HG02623 (cell line): ENCODE measurements at regions not wholly inside any gene's neighbourhood (a gene's known extent, or its start where the extent isn't known, plus 50 kb on each side); places are given as distances from the start of the nearest gene placed in this dataset.

Experiments
- ATAC-seq: cut with Tn5 transposase; IDR thresholded peaks from one replicate; pipeline ENCODE4 v1.9.1; 2021; ENCODE audit warnings: moderate library complexity; ENCODE audit not compliant: unreplicated experiment

DNA sequence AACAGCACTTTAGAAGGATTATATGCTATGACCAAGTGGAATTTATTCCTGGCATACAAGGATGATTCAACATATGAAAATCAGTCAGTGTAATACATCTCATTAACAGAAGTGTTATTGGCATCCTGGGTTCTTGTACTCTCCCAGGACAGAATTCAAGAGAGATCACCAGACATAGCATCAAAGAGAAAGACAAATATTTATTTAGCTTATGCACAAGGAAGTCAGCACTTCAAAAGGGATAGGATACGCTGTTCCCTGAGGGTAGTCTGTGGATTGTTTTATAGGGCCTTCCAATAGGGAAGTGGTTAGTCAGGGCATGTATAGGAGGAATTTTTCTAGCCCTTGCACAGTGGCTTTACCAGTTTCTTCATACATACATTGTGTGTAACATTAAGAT is 1238.0 kb downstream of the PCDH17 start:
- ATAC-seq: no peak

DNA sequence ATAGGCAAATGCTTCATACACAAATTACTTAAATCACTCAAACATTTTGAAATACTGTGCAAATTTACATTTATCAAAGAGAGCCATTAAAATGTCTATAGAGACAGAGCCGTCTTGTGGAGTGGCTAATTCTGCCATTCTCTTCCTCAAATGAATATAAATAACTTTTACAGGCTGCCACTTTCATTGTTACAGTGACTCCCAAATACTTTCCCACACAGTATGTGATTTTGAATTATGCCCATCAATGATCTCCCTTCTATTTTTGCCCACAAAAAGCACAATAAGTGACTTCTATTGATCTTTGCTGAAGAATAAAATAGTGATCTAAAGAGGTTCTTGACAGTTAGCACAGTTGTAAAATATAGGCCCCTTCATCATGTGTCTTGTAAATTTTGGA is 1244.9 kb downstream of the PCDH17 start:
- ATAC-seq: no peak

DNA sequence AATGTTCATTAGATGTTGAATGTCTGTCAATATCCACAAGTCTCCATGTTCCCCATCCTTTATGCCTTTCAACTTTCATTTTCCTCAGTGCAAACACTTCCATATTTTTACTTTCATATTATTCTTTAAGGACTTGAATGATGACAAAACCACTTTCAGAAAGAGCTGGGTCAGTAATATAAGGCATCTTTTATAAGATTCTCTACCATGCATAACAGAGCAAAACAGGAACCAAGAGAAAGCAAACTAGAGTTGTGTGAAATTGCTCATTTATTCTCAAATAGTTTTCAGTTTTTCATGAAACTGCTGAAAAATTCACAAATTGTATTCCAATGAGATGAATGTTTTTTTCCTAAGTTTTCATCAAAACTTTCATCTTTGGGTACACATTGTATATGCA is 1247.6 kb downstream of the PCDH17 start:
- ATAC-seq: no peak

DNA sequence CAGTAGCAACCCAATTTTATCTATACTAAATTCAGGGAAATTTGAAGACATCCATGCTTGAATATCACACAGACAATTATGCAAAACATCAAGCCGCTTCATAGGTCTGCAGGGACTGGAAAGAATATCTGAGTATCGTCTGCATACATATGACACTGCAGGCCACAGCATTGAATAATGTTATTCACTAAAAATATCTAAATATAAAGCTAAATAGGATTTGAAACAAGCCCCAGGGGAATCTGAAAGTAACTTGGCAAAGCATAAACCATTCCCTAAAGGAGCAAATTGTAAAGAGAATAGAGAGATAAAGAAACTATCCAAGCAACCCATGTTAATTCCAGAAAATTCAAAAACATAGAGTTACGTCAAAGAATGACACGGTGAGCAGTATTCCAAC is 1251.0 kb downstream of the PCDH17 start:
- ATAC-seq: no peak

DNA sequence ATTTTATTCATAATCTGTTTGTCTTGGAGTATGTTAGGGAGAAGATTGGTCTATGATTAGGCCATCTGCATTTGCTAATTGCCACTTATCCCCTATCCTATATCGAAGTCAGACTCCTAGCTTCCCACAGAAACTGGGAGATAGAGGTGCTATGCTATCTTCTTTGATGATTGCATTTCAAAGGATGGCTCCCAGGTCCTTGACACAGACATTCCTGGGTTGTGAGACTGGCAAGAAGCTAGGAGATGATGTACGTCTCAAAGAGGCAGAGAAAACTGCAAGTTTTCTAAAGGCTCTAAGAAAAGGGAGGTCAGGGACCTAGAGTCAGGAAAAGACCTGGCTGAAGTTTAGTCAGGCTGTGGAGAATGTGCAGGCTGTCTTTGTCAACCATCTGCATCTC is 1251.9 kb downstream of the PCDH17 start:
- ATAC-seq: no peak

DNA sequence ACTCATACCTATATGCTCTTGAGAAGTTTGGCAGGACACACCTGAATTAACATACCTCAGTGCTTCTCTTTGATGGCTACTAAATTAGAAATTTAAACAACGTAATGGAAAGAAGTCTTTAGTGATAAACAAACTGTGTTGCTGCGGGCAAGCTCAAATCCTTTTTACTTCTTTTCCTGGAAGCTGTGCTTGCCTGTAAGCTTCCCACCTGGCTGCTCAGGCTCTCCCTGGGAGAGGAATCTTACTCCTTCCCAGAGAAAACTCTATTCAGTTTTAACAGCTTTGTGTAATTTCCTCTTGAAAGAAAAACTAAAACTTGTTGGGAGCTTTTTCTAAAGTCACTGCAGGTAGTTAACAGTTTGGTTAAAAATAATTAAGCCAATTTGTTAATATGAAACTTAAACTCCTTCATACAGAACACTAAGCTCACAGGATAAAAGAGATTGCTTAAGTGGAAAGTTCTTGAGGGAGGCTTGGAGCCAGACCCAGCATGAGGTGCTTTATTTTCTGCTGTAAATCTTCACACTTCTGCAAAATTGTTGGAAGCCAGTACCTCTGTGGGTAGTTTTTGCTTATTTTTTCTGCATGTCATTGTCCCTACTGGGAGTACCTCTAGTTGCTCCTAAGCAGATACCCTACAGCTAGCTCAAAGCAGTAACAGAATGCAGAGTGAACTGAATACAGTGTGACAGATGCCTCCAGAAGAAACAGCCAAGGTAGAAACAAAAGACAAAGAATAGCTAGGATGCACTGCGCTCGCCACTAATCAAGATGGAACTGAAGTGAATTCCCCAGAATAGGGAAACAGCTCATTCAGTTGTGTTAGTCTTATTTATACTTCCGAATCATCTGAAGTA is 1253.0 kb downstream of the PCDH17 start:
- ATAC-seq: no peak

DNA sequence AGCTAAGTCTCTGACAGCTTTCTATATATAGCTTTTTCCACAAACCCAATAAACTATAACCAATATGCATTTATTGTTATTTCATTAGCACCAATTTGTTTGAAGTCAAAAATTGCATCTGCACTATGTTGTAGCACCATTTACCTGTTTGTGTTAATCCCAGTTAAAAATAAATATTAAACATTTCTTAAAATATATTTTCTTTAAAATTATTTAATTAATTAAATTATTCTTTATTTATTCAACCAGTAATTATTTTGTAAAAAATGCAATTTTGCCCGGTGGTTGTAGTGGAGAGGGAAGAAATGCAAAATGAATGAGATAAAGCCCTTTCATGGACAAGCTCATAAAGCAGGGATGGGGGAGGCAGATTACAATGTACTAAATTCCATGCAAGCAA is 1257.9 kb downstream of the PCDH17 start:
- no peak for ATAC-seq

DNA sequence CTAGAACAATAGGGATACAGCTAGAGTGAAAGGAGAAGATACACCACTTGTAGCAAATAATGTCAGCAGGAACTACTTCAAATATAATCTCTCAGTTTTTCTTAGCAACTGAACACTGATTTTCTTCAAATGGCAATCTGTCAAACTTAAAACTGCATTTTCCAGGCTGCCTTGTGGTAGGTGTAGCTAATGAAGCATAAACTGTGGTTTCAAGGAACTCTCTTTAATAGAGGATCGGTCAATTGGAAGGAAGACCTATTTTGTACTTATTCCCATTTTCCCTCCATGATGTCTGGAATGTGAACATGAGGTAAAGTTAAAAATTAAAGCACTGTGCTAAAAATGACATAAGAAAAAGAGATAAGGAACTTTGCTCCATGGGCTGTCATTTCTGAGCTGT is 1261.9 kb downstream of the PCDH17 start:
- ATAC-seq: no peak

DNA sequence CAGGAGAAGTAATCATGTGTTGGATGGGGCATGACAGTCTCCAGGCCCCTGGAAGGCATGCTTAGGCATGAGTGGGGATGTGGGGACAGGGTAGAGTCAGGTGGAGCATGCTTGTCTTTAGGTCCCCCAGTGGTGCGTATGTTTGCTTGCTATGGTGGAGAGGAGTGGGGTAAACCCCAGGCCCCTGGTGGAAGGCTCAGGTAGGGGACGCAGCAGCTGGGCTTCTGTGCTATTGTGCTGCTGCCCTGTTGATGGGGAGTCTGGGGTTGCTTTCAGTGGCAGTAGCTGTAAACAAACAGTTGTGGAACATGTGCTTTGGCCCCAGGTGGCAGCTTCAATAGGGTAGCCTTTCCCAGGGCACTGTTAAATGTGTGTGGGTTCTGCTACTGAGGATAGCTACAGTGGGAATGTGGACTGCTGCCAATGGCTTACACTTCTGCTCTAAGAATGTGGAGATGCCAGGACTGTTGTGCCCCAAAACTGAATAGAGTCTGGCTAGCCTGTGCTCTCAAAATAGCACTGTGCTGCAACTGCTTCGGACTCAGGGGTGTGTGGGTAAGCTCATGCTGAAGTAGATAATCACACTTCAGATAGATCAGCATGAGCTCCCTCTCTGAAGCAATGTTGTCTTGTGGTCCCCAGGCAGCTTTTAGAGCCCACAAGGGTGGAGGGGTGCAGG is 1257.3 kb downstream of the DIAPH3 start:
- no peak for ATAC-seq

DNA sequence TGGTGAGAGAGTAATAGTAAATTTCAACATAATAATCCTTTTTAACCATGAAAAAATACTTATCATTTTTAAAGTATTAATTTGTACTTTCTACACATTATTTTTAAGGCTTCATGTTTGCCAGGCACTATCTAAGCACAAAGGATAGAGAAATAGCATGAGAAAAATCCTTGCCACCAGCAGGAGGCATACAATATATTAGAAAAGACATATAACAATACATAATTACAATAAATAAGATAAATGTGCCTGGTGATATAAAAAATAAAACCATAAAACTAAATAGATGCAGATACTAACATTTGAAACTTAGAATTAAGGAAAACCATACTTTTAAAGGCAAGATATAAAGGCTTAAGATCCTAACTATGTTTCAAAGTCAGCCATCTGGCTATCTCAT is 1256.4 kb downstream of the DIAPH3 start:
- no peak for ATAC-seq

DNA sequence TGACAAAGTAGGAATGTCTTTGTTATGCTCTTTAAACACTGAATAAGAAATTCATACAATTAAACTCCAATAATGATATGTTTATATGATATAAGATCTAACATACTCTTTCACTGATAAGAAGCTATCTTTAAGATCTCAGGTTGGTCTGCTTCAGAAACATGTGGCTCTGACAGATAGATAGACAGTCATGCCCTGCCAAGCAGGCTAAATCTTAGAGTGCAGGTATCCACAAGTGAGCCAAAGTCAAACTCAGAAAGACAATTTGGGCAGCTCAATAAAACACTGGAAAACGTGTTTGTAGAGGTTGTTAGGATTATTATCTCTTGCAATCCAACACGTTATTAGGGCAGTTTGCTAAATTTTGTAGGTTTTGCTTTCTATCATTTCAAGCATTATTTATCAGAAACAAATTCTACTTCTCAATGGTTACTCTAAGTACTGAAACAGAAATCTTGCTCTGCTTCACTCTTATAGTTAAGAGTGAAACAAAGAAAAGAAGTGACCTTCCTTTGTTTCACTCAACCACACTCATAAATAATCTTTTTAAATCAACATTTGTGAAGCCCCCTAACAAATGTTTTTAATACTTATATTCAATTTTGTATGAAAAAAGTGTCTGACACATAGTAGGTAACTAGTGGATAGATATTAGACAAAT is 1255.6 kb downstream of the DIAPH3 start:
- peak; percentile 56 for ATAC-seq

DNA sequence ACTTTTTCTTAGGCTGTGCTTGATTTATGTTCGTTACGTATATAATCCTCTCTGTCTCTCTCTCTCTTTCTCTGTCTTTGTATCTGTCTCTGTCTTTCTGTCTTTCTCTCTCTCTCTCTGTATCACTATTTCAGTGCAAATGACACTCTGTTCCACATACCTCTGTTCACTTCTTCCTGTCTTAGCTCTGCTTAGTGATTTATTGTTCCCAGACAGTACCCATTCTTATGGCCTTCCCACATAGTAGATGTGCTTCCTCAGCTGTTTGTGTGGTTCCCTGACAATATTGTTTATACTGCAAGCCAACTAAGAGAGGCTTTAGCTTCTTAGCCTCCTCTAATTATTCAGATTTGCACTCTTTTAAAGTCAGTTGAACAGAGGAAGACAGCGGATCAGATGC is 1244.2 kb downstream of the DIAPH3 start:
- ATAC-seq: no peak

DNA sequence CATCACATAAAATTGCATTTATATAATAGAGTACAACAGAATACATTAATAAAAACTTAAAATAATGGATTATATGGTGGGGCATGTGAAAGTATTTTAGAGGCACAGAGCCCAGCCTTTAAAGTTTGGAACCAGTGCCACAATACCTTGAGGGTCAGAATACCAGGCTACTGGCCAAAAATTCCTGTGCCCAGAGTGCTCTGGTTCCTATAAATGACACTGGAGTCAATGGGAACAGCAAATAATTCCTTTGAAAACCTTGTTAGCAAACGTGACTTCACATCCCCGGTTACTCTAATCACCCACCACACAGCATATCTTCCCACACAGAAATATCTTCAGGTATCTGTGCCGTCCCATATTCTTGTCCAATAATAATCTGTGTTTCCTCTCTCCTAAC is 1242.6 kb downstream of the DIAPH3 start:
- ATAC-seq: no peak

DNA sequence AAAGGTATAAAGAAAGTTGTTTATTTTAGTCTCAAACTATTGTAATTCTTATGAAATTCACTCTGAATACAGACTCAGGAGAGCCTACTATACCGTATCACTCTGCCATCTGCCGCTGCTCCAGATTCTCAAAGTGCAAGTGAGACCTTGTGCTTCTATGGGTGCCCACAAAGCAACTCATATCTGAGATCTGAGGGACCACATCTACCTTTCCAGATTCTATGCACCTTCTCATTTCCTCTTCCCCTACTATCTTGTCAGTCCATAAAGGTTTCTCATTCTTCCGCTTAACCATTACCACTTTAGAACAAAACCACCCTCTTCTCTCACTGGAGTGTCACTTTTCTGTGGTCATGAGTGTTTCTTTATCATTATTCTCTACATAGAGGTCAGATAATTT is 1236.9 kb downstream of the DIAPH3 start:
- ATAC-seq: no peak

DNA sequence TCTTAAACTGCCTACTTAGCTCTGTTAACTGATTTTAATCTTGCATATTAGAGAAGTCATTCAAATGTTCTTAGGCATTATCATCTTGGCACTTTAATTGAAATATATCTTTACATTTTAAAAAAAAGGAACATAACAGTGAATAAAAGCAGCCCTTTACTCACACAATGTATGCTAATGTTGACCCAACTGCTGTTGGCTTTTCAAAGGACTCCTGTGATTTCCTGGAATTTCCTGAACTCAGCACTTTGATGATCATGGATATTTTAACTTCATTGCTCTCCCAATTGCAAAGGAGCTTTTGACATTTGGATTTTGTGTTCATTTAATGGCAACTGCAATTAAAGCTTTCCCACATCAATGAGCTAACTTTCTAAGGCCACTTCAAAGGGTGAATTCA is 1230.3 kb downstream of the DIAPH3 start:
- no peak for ATAC-seq

DNA sequence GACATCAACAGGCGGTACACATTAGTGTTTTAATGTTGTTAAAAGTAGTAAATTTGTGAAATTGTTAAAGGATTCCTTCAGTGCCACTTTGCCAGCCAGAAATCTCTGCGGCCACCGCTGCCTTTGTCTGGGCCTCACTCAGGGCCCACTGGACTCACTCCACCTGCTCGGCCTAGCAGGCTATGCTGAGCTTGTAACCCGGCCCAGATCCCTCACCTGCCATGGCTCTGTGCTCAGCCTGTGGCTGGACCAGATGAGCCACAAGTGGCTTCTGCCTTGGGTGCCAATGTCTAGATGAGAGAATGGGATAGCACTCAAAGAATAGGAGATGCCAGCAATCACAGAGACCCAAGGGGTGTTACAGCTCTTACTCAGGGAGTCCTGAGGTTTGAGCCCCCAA is 1228.0 kb downstream of the DIAPH3 start:
- no peak for ATAC-seq

DNA sequence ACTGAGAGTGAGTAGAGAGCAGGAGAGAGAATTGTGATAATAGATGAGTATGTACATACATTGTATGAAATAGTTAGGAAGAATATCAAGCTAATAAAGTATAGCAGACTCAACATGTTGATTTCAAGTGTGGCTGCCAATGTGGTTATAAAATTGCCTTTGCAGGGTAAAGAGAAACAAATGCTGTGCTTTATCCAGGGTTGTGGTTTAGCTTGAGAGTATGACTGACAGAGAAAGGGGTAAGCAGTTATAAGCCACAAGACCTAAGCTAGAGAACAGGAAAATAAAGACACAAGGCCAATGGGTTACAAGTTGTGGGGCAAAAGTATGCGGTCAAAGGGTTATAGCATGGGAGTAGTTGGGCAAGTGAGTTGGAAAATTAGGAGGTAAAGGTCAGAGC is 1217.5 kb downstream of the DIAPH3 start:
- ATAC-seq: no peak

DNA sequence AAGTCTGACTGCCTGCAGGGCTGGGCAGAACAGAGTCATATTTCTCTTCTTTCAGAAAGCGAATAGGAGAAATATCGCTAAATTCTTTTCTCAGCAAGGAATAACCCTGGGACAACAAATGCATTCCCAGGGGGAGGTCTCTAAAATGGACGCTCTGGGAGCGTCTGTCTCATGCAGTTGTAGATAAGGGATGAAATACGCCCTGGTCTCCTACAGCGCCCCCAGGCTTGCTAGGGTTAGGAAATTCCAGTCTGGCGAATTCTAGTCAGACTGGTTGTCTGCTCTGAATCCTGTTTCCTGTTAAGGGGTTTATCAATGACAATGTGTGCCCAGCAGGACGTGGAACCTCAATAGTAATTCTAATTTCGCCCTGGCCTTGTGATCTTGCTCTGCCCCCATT is 1214.1 kb downstream of the DIAPH3 start:
- no peak for ATAC-seq

DNA sequence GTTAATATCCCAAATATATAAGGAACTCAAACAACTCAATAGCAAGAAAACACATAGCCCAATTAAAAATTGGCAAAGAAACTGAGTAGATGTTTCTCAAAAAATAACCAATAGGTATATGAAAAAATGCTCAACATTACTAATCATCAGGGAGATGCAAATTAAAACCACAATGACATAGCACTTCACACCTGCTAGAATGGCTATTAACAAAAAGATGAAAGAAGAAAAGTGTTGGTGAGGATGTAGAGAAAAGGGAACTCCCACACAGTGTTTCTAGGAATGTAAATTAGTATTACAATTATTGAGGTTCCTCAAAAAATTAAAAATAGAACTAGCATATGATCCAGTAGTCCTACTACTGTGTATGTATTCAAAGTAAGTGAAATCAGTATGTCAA is 1212.8 kb downstream of the DIAPH3 start:
- no peak for ATAC-seq

DNA sequence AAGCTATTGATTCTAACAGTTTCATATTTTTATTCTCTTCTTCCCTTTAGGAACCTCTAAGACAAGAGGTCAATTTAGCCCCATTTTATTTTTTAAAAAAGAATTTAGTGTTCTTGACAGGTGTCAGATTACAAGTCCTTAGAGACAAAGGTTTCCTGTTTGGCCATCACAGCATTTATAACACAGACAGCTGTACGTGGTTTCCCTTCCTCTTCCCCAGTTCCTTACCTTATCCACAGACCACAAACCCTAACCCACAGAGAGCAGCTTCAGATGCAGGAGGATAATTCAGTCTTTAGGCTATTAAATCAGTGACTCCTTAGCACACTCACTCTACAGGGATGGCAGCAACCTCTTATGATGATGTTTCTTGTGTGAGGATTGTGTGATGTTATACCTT is 1210.1 kb downstream of the DIAPH3 start:
- ATAC-seq: peak; percentile 85

DNA sequence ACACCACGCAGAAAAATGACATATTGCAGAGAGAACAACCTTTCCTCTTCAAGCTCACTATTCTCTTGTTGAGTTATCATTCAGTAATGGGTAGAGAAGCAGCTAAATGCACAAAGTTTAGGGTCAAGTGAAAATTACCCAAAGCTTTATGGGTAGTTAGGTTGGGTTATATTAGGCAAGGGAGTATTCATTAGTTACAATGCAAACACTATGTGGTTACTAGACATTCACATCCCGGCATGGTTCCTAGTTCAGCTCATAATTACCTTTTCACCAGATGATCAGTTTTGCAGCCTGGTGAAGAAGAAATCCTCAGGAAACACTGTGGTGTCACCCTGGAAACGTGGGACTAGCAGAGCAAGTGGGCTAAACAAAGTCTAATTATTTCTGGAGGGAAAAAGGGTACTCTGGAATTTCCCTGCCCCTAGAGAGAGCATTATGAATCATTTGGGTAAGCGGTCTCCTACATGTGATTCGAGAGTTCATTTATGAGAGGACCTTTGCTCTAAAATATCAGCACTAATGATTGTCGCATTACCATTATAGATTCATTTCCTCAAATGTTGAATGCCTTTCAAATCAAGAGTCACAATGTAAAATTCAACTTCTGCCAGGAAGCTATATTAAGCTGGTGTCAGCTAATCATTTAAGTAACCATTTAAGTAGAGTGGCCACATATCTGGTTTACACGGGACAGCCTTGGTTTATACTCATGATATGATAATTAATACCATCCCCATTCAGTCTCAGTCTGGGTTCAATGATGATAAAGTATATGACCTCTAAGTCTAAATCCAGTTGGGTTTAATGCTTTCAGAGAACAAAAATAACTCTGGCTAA is 1208.0 kb downstream of the DIAPH3 start:
- ATAC-seq: peak; percentile 37
